HCT116 (cell line): ENCODE measurements at regions not wholly inside any gene's neighbourhood (a gene's known extent, or its start where the extent isn't known, plus 50 kb on each side); places are given as distances from the start of the nearest gene placed in this dataset.

Source experiments
- ATAC-seq: fragments of 200-7000 bp; cut with Tn5 transposase; 2 replicates; pipeline ENCODE4 v1.9.1; 2020; ENCODE audit warnings: mild to moderate bottlenecking, moderate library complexity
- BruUV-seq: library from RNA; stranded (reverse); fragments of 400-500 nt; replicated peaks from 2 replicates; lab custom pipeline; 2021; lab: Mats Ljungman, UMichigan
- CTCF ChIA-PET: fragments of 300-600 bp; sonication (Branson Sonifier 250); formaldehyde crosslinking; loops from one replicate; lab custom pipeline; 2021; ENCODE audit warnings: antibody characterized with exemption; lab: Charles Lee
- POLR2A ChIA-PET: fragments of 300-600, 350-600 bp; sonication (Branson Sonifier 250); formaldehyde crosslinking; loops from one replicate; lab custom pipeline; 2021; ENCODE audit warnings: antibody characterized with exemption; lab: Charles Lee
- RAD21 ChIA-PET, 2 experiments: fragments of 300-600 bp; sonication (Branson Sonifier 250); formaldehyde crosslinking; loops; one replicate each; lab custom pipeline; 2023; ENCODE audit warnings: low total read pairs in 2 of 2; ENCODE audit not compliant: uncharacterized antibody in 2 of 2, unreplicated experiment in 2 of 2, low non-redundant PET in 1 of 2; lab: Charles Lee
- DNase-seq: peaks from one replicate; pipeline ENCODE4 v3.0.0-alpha.2; 2010; ENCODE audit warnings: low read depth, low spot score
- H2AFZ ChIP-seq: fragments of 200-600 bp; shearing (Covaris generic), sonication (generic); 2 replicates; pipeline ENCODE4 v1.6.1; 2017; ENCODE audit warnings: low read depth, mixed run types, mixed read lengths, antibody characterized with exemption, low read length; ENCODE audit not compliant: poor library complexity, severe bottlenecking
- H3K27ac ChIP-seq: 2 replicates; pipeline ENCODE4 v1.5.1; 2012; ENCODE audit warnings: low read depth, low read length
- H3K27me3 ChIP-seq: fragments of 200-600 bp; sonication (generic); 2 replicates; pipeline ENCODE4 v1.6.1; 2016; ENCODE audit warnings: mixed run types, low read length, mixed read lengths; ENCODE audit not compliant: insufficient read depth
- H3K36me3 ChIP-seq, 2 experiments: fragments of 200-500 bp in 1 of 2; fragments of 200-600 bp in 1 of 2; sonication (Bioruptor generic) in 1 of 2; sonication (generic) in 1 of 2; 2 replicates each; pipeline versions ENCODE4 v1.5.1 to v1.6.1; 2014 to 2016; ENCODE audit warnings: low read length in 2 of 2, inconsistent platforms in 1 of 2, mixed read lengths in 1 of 2, mixed run types in 1 of 2; ENCODE audit not compliant: insufficient read depth in 2 of 2, control insufficient read depth in 1 of 2
- H3K4me1 ChIP-seq, 2 experiments: fragments of 200-600 bp in 1 of 2; sonication (generic) in 1 of 2; 2 replicates each; pipeline versions ENCODE4 v1.5.1 to v1.6.1; 2012 to 2017; ENCODE audit warnings: low read length in 2 of 2, inconsistent platforms in 1 of 2, mild to moderate bottlenecking in 1 of 2, mixed read lengths in 1 of 2, mixed run types in 1 of 2, moderate library complexity in 1 of 2; ENCODE audit not compliant: insufficient read depth in 2 of 2, control insufficient read depth in 1 of 2
- H3K4me2 ChIP-seq: fragments of 200-600 bp; sonication (generic); 2 replicates; pipeline ENCODE4 v1.6.1; 2017; ENCODE audit warnings: mixed run types, low read length, mixed read lengths
- H3K4me3 ChIP-seq, 2 experiments: fragments of 200-600 bp in 1 of 2; sonication (generic) in 1 of 2; replicated peaks in 1 of 2; 2 replicates each; pipeline ENCODE4 v1.5.1; 2011 to 2016; ENCODE audit warnings: low read length in 2 of 2, control low read depth in 1 of 2, low read depth in 1 of 2, mild to moderate bottlenecking in 1 of 2, mixed read lengths in 1 of 2, mixed run types in 1 of 2
- H3K79me2 ChIP-seq: fragments of 200-600 bp; sonication (generic); 2 replicates; pipeline ENCODE4 v1.6.1; 2017; ENCODE audit warnings: mild to moderate bottlenecking, mixed run types, low read length, moderate library complexity, mixed read lengths; ENCODE audit not compliant: insufficient read depth
- H3K9ac ChIP-seq: fragments of 200-600 bp; sonication (generic); 2 replicates; pipeline ENCODE4 v1.6.1; 2016; ENCODE audit warnings: low read length, mixed read lengths
- H3K9me2 ChIP-seq: fragments of 200-600 bp; sonication (generic), shearing (Covaris generic); 2 replicates; pipeline ENCODE4 v1.6.1; 2017; ENCODE audit warnings: mixed run types, mild to moderate bottlenecking, moderate library complexity; ENCODE audit not compliant: insufficient read depth
- H3K9me3 ChIP-seq, 2 experiments: fragments of 200-500 bp in 1 of 2; fragments of 200-600 bp in 1 of 2; sonication (Bioruptor generic) in 1 of 2; sonication (generic) in 1 of 2; 2 replicates each; pipeline ENCODE4 v1.6.1; 2014 to 2017; ENCODE audit warnings: low read length in 2 of 2, mixed read lengths in 2 of 2, inconsistent platforms in 1 of 2, low read depth in 1 of 2, mild to moderate bottlenecking in 1 of 2, mixed run types in 1 of 2, moderate library complexity in 1 of 2; ENCODE audit not compliant: control insufficient read depth in 1 of 2, insufficient read depth in 1 of 2
- H4K20me1 ChIP-seq: fragments of 200-600 bp; sonication (generic), shearing (Covaris generic); 2 replicates; pipeline ENCODE4 v1.6.1; 2017; ENCODE audit warnings: mixed run types, mild to moderate bottlenecking, moderate library complexity; ENCODE audit not compliant: insufficient read depth
- CBX3 ChIP-seq: IDR thresholded peaks from 2 replicates; pipeline ENCODE4 v1.6.1; 2012; ENCODE audit warnings: low read depth
- CTCF ChIP-seq, 3 experiments: fragments of 200-600 bp in 1 of 3; sonication (generic) in 1 of 3; IDR thresholded peaks in 2 of 3; conservative IDR thresholded peaks in 1 of 3; 2 replicates each; pipeline ENCODE4 v1.5.1; 2012 to 2017; ENCODE audit warnings: low read depth in 2 of 3, low read length in 2 of 3, antibody characterized with exemption in 1 of 3, borderline replicate concordance in 1 of 3, control low read depth in 1 of 3, mild to moderate bottlenecking in 1 of 3, mixed read lengths in 1 of 3, mixed run types in 1 of 3, moderate library complexity in 1 of 3; ENCODE audit not compliant: insufficient read depth in 1 of 3
- EGR1 ChIP-seq: IDR thresholded peaks from 2 replicates; pipeline ENCODE4 v1.6.1; 2012; ENCODE audit warnings: low read depth
- POLR2AphosphoS5 ChIP-seq: IDR thresholded peaks from 2 replicates; pipeline ENCODE4 v1.6.1; 2011; ENCODE audit warnings: mild to moderate bottlenecking, low read depth, low read length, moderate library complexity
- RAD21 ChIP-seq: IDR thresholded peaks from 2 replicates; pipeline ENCODE4 v1.6.1; 2012; ENCODE audit warnings: low read depth, mild to moderate bottlenecking
- TCF7L2 ChIP-seq: IDR thresholded peaks from 2 replicates; pipeline ENCODE4 v1.7.0; 2011; ENCODE audit warnings: borderline replicate concordance, inconsistent platforms; ENCODE audit not compliant: insufficient read depth, insufficient read length; ENCODE audit errors: extremely low read depth
- ZBTB33 ChIP-seq: IDR thresholded peaks from 2 replicates; pipeline ENCODE4 v1.6.1; 2011; ENCODE audit warnings: mild to moderate bottlenecking, low read length, moderate library complexity; ENCODE audit not compliant: insufficient replicate concordance; ENCODE audit errors: extremely low read depth
- intact Hi-C: fragments of 100-400 bp; cut with micrococcal nuclease; formaldehyde crosslinking; loops from 2 replicates; pipeline ENCODE4 v1.10.0; 2022

GRCh38 chr11:116250155-116250554 lies 522.6 kb downstream of the BUD13 start:
- intact Hi-C loops: no loop called here
- H3K4me1 ChIP-seq: no peaks in the 10 kb centered on the region
- no peaks in the 10 kb centered on the region for H3K79me2 ChIP-seq
- no TSS peak for BruUV-seq
- no peak overlapping the region for H3K9ac ChIP-seq
- no peak for ATAC-seq
- no peak for TF ChIP-seq POLR2AphosphoS5
- no peak for TF ChIP-seq ZBTB33
- TF ChIP-seq EGR1: no peak
- TF ChIP-seq CBX3: no peak
- no peak for TF ChIP-seq RAD21
- TF ChIP-seq, all 23 proteins: peak for 0
- ChIA-PET RAD21 (no interaction called here), POLR2A (no interaction called here), CTCF (no interaction called here)
- Histone ChIP-seq H3K36me3 (no peaks in the 10 kb centered on the region), H3K4me3 (no peak overlapping the region), H3K4me2 (no peak overlapping the region), H3K9me2 (no peaks in the 10 kb centered on the region), H3K27ac (no peak overlapping the region), H4K20me1 (no peaks in the 10 kb centered on the region), H3K9me3 (no peaks in the 10 kb centered on the region), H2AFZ (no peak overlapping the region), H3K27me3 (peaks cover 43% of the 10 kb centered on the region)
- no peak for DNase-seq

- no peaks in the 10 kb centered on the region for H3K36me3 ChIP-seq
- H3K4me2 ChIP-seq: no peak overlapping the region
- ATAC-seq: peak; percentile 54; the same call in 1 of the 2 replicates
- ChIA-PET POLR2A (no interaction called here), CTCF (no interaction called here), RAD21 (no interaction called here)
- no peak overlapping the region for H3K9ac ChIP-seq
- no peak overlapping the region for H3K4me3 ChIP-seq
- H4K20me1 ChIP-seq: no peaks in the 10 kb centered on the region
- H3K27ac ChIP-seq: no peak overlapping the region
- H3K9me2 ChIP-seq: no peaks in the 10 kb centered on the region
- DNase-seq: no peak
- H2AFZ ChIP-seq: no peak overlapping the region
- BruUV-seq: no TSS peak
- peaks cover 47% of the 10 kb centered on the region for H3K27me3 ChIP-seq
- intact Hi-C loops: no loop called here
- H3K4me1 ChIP-seq: no peaks in the 10 kb centered on the region
- H3K9me3 ChIP-seq: no peaks in the 10 kb centered on the region
- TF ChIP-seq CTCF (IDR thresholded peaks at IDR 0.05 in 2 of 3, conservative IDR thresholded peaks at IDR 0.05 in 1 of 3; ENCODE audit: borderline replicate concordance in 1 of 3, insufficient read depth in 1 of 3, low read depth in 2 of 3, low read length in 2 of 3) (peak in 1 of 3 experiments; percentile 37; a peak in 2 of 6 replicates), TCF7L2 (no peak)
- no peaks in the 10 kb centered on the region for H3K79me2 ChIP-seq
Measured at GRCh38 chr11:116249561-116249960, 523.2 kb downstream of the BUD13 start.
